ENCODE measurements at regions not wholly inside any gene's neighbourhood (a gene's known extent, or its start where the extent isn't known, plus 50 kb on each side); places are given as distances from the start of the nearest gene placed in this dataset.

GRCh38 chr9:134540276-134541096 lies 101.1 kb upstream of the COL5A1 start:
- TF ChIP-seq CTCF (IDR thresholded peaks at IDR 0.05) = no peak
- TF ChIP-seq EP300 (IDR thresholded peaks at IDR 0.05) = no peak
- no peak for TF ChIP-seq POLR2A (IDR thresholded peaks at IDR 0.05)
